Fibroblast of pulmonary artery (primary cell): ENCODE measurements at regions not wholly inside any gene's neighbourhood (a gene's known extent, or its start where the extent isn't known, plus 50 kb on each side); places are given as distances from the start of the nearest gene placed in this dataset.

Source experiments
- DNase-seq: peaks from one replicate; pipeline ENCODE4 v3.0.0-alpha.2; 2010; ENCODE audit warnings: low read depth
- H3K4me3 ChIP-seq: replicated peaks from 2 replicates; pipeline ENCODE4 v1.5.1; 2011; ENCODE audit warnings: low read depth, mild to moderate bottlenecking, control low read depth, low read length, moderate library complexity
- CTCF ChIP-seq: IDR thresholded peaks from 2 replicates; pipeline ENCODE4 v1.5.1; 2011; ENCODE audit warnings: mild to moderate bottlenecking, control low read depth, low read length, inconsistent platforms; ENCODE audit errors: missing control alignments

GRCh38 chr5:37940931-37941623 lies 101.2 kb upstream of the GDNF start:
- TF ChIP-seq CTCF: no peak
- no peak for DNase-seq
- no peak overlapping the region for H3K4me3 ChIP-seq

- TF ChIP-seq CTCF: no peak
- H3K4me3 ChIP-seq: no peak overlapping the region
- no peak for DNase-seq
These were observed 99.0 kb upstream of the GDNF start for GRCh38 chr5:37938861-37939260.

GRCh38 chr5:37938076-37938852 lies 98.4 kb upstream of the GDNF start:
- no peak for TF ChIP-seq CTCF
- DNase-seq: no peak
- H3K4me3 ChIP-seq: no peak overlapping the region

- DNase-seq: no peak
- no peak for TF ChIP-seq CTCF
- H3K4me3 ChIP-seq: no peak overlapping the region
These were observed 96.2 kb upstream of the GDNF start for GRCh38 chr5:37936091-37936490.

GRCh38 chr5:37933576-37933975 lies 93.7 kb upstream of the GDNF start:
- DNase-seq: no peak
- no peak overlapping the region for H3K4me3 ChIP-seq
- TF ChIP-seq CTCF: no peak

- no peak for DNase-seq
- no peak for TF ChIP-seq CTCF
- H3K4me3 ChIP-seq: no peak overlapping the region
These were observed 92.6 kb upstream of the GDNF start for GRCh38 chr5:37932450-37932849.

- no peak for DNase-seq
- no peak for TF ChIP-seq CTCF
- H3K4me3 ChIP-seq: no peak overlapping the region
These were observed 91.7 kb upstream of the GDNF start for GRCh38 chr5:37931541-37931940.
